ENCODE measurements at regions not wholly inside any gene's neighbourhood (a gene's known extent, or its start where the extent isn't known, plus 50 kb on each side); places are given as distances from the start of the nearest gene placed in this dataset.

DNA sequence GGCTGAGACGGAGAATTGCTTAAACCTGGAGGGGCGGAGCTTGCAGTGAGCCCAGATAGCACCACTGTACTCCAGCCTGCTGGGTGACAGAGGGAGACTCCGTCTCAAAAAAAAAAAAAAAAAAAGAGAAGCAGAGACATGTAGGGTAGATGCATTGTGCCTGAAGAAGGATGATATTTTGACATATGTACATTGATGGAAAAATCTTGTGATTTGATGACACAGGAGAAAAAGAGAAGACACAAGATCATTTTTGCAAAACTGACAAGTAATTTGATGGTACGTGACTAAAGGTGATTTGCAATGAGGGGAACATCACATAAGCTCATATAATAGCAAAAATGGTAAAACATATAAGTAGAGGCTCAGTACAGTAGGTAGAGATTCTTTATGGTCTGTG is 340.1 kb upstream of the FSTL5 start:
- intact Hi-C loops (cut with DNase I) = no loop called here
- Histone ChIP-seq H3K4me3 (no peak overlapping the region), H3K36me3 (no peaks in the 10 kb centered on the region), H3K27me3 (no peaks in the 10 kb centered on the region), H3K27ac (no peak overlapping the region), H3K9me3 (no peaks in the 10 kb centered on the region), H3K4me1 (no peaks in the 10 kb centered on the region)
- ATAC-seq (no peak), DNase-seq (no peak)
- TF ChIP-seq, protein P1, sequence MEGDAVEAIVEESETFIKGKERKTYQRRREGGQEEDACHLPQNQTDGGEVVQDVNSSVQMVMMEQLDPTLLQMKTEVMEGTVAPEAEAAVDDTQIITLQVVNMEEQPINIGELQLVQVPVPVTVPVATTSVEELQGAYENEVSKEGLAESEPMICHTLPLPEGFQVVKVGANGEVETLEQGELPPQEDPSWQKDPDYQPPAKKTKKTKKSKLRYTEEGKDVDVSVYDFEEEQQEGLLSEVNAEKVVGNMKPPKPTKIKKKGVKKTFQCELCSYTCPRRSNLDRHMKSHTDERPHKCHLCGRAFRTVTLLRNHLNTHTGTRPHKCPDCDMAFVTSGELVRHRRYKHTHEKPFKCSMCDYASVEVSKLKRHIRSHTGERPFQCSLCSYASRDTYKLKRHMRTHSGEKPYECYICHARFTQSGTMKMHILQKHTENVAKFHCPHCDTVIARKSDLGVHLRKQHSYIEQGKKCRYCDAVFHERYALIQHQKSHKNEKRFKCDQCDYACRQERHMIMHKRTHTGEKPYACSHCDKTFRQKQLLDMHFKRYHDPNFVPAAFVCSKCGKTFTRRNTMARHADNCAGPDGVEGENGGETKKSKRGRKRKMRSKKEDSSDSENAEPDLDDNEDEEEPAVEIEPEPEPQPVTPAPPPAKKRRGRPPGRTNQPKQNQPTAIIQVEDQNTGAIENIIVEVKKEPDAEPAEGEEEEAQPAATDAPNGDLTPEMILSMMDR (IDR thresholded peaks at IDR 0.05) = no peak

GRCh38 chr4:162502109-162502508 is 338.3 kb upstream of the FSTL5 start:
- ATAC-seq = no peak
- TF ChIP-seq, protein P1 (IDR thresholded peaks at IDR 0.05) = no peak
- intact Hi-C loops (cut with DNase I) = no loop called here
- no peaks in the 10 kb centered on the region for H3K4me1 ChIP-seq
- H3K9me3 ChIP-seq = no peaks in the 10 kb centered on the region
- no peaks in the 10 kb centered on the region for H3K36me3 ChIP-seq
- peaks cover 0 to 5% of the 10 kb centered on the region in 2 donors for H3K27me3 ChIP-seq
- H3K27ac ChIP-seq = no peak overlapping the region
- no peak overlapping the region for H3K4me3 ChIP-seq
- DNase-seq = no peak

GRCh38 chr4:162499478-162499877 is 335.7 kb upstream of the FSTL5 start:
- no peak for ATAC-seq
- Histone ChIP-seq H3K27me3 (peaks cover 0 to 5% of the 10 kb centered on the region in 2 donors), H3K4me3 (no peak overlapping the region), H3K9me3 (no peaks in the 10 kb centered on the region), H3K4me1 (no peaks in the 10 kb centered on the region), H3K27ac (no peak overlapping the region), H3K36me3 (no peaks in the 10 kb centered on the region)
- no peak for DNase-seq
- TF ChIP-seq, protein P1 (IDR thresholded peaks at IDR 0.05) = peak in 1 of 2 donors; percentile 29
- intact Hi-C loops (cut with DNase I) = loop anchor here in 1 of 2 donors (10.0 kb wide), 2 partner anchors 535 to 1045 kb away; no protein-coding TSS in a partner anchor

DNA sequence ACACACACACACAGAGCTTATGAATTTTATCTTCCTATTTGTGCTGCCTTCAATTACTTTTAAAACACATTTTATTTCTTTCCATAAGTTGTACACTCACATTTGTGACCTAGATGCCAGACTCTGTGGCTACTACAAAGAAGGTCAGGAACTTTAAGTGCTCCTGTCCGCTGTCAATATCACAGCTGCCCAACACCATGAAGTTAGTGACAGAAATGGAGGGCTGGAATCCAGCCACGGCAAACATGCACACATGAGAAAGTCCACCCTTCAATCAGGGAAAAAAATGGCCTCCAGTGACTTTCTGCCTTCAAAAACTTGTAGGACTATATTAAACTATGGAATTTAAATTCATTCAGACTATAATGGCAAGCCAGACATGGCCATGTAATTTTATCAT is 334.4 kb upstream of the FSTL5 start:
- ATAC-seq = peak; percentile 29
- TF ChIP-seq, protein P1 (IDR thresholded peaks at IDR 0.05) = no peak
- H3K4me1 ChIP-seq = no peaks in the 10 kb centered on the region
- no peaks in the 10 kb centered on the region for H3K9me3 ChIP-seq
- intact Hi-C loops (cut with DNase I) = loop anchor here in 1 of 2 donors (10.0 kb wide), 2 partner anchors 537 to 1047 kb away; no protein-coding TSS in a partner anchor
- no peak overlapping the region for H3K27ac ChIP-seq
- DNase-seq = no peak
- H3K36me3 ChIP-seq = no peaks in the 10 kb centered on the region
- no peak overlapping the region for H3K4me3 ChIP-seq
- H3K27me3 ChIP-seq = peaks cover 0 to 5% of the 10 kb centered on the region in 2 donors

GRCh38 chr4:162497564-162498167 is 333.9 kb upstream of the FSTL5 start:
- peaks cover 0 to 5% of the 10 kb centered on the region in 2 donors for H3K27me3 ChIP-seq
- no peaks in the 10 kb centered on the region for H3K9me3 ChIP-seq
- H3K4me3 ChIP-seq = no peak overlapping the region
- DNase-seq (peak in 2 of 4 donors; percentile 37 to 58), ATAC-seq (peak; percentile 94)
- intact Hi-C loops (cut with DNase I) = loop anchor here in 1 of 2 donors (10.0 kb wide), 2 partner anchors 537 to 1047 kb away; no protein-coding TSS in a partner anchor
- TF ChIP-seq, protein P1 (IDR thresholded peaks at IDR 0.05) = peak; percentile 53 to 77
- no peaks in the 10 kb centered on the region for H3K4me1 ChIP-seq
- no peaks in the 10 kb centered on the region for H3K36me3 ChIP-seq
- H3K27ac ChIP-seq = no peak overlapping the region

Measured in left lung (tissue), 4 donors.